GM23338 (cell line): ENCODE measurements at regions not wholly inside any gene's neighbourhood (a gene's known extent, or its start where the extent isn't known, plus 50 kb on each side); places are given as distances from the start of the nearest gene placed in this dataset.

Experiments
- ATAC-seq: fragments of 200-7000 bp; cut with Tn5 transposase; 3 replicates; pipeline ENCODE4 v1.9.1; 2020
- DNase-seq: peaks from one replicate; pipeline ENCODE4 v3.0.0-alpha.2; 2015; ENCODE audit warnings: low spot score
- H2AFZ ChIP-seq: fragments of 200-600 bp; sonication (generic); 2 replicates; pipeline ENCODE4 v1.8.0; 2016; ENCODE audit warnings: antibody characterized with exemption, mild to moderate bottlenecking, moderate library complexity
- H3F3A ChIP-seq: fragments of 200-600 bp; sonication (generic); replicated peaks from 2 replicates; pipeline ENCODE4 v1.8.0; 2017; ENCODE audit warnings: antibody characterized with exemption, mixed run types, low read depth
- H3K27ac ChIP-seq: fragments of 200-600 bp; sonication (generic); 2 replicates; pipeline ENCODE4 v1.6.1; 2016; ENCODE audit warnings: low read depth
- H3K27me3 ChIP-seq: fragments of 200-600 bp; sonication (generic); 2 replicates; pipeline ENCODE4 v1.8.0; 2016; ENCODE audit warnings: mild to moderate bottlenecking, mixed run types, moderate library complexity; ENCODE audit not compliant: insufficient read depth
- H3K36me3 ChIP-seq: fragments of 200-600 bp; sonication (generic); 2 replicates; pipeline ENCODE4 v1.8.0; 2016; ENCODE audit warnings: mild to moderate bottlenecking; ENCODE audit not compliant: insufficient read depth
- H3K4me1 ChIP-seq: fragments of 200-600 bp; sonication (generic); 2 replicates; pipeline ENCODE4 v1.8.0; 2016; ENCODE audit warnings: mild to moderate bottlenecking, moderate library complexity; ENCODE audit not compliant: insufficient read depth
- H3K4me2 ChIP-seq: fragments of 200-600 bp; sonication (generic); 2 replicates; pipeline ENCODE4 v1.7.1; 2017; ENCODE audit warnings: mixed run types
- H3K4me3 ChIP-seq: fragments of 200-600 bp; sonication (generic); 2 replicates; pipeline ENCODE4 v1.6.1; 2016; ENCODE audit warnings: mixed run types
- H3K79me2 ChIP-seq: fragments of 200-600 bp; sonication (generic); replicated peaks from 2 replicates; pipeline ENCODE4 v1.8.0; 2017; ENCODE audit warnings: mild to moderate bottlenecking; ENCODE audit not compliant: insufficient read depth
- H3K9me2 ChIP-seq: fragments of 200-600 bp; sonication (generic); 2 replicates; pipeline ENCODE4 v1.8.0; 2017; ENCODE audit not compliant: insufficient read depth
- H4K20me1 ChIP-seq: fragments of 200-600 bp; sonication (generic); replicated peaks from 2 replicates; pipeline ENCODE4 v1.8.0; 2017; ENCODE audit warnings: mild to moderate bottlenecking; ENCODE audit not compliant: insufficient read depth
- H3K27ac Mint-ChIP-seq: 2 replicates; pipeline ENCODE4 v1.8.0; 2020; ENCODE audit warnings: inconsistent platforms, mild to moderate bottlenecking, moderate library complexity, mixed read lengths
- H3K27me3 Mint-ChIP-seq: 3 replicates; pipeline ENCODE4 v1.8.0; 2022; ENCODE audit warnings: low read depth, mild to moderate bottlenecking, moderate library complexity, mixed read lengths, inconsistent platforms; ENCODE audit not compliant: insufficient read depth, poor library complexity
- H3K36me3 Mint-ChIP-seq: 3 replicates; pipeline ENCODE4 v1.8.0; 2021; ENCODE audit warnings: low read depth, mild to moderate bottlenecking, inconsistent platforms, moderate library complexity, mixed read lengths
- H3K4me1 Mint-ChIP-seq: 3 replicates; pipeline ENCODE4 v1.8.0; 2020; ENCODE audit warnings: mild to moderate bottlenecking, inconsistent platforms, mixed read lengths
- H3K4me3 Mint-ChIP-seq: 3 replicates; pipeline ENCODE4 v1.8.0; 2021; ENCODE audit warnings: moderate library complexity, mild to moderate bottlenecking, inconsistent platforms, mixed read lengths
- H3K9me3 Mint-ChIP-seq: 3 replicates; pipeline ENCODE4 v1.8.0; 2020; ENCODE audit warnings: moderate library complexity, mild to moderate bottlenecking, inconsistent platforms, mixed read lengths
- CREB1 ChIP-seq: fragments of 250-450 bp; sonication (Bioruptor Pico); IDR thresholded peaks from 2 replicates; pipeline ENCODE4 v1.5.0; 2020; ENCODE audit warnings: low read depth, mild to moderate bottlenecking, moderate library complexity
- CTCF ChIP-seq, 2 experiments: fragments of 200-600 bp in 1 of 2; sonication (generic) in 1 of 2; conservative IDR thresholded peaks; 2 replicates each; pipeline versions ENCODE4 v1.5.1 to v1.6.1; 2016 to 2017; ENCODE audit warnings: antibody characterized with exemption in 2 of 2, low read depth in 2 of 2, mild to moderate bottlenecking in 2 of 2, moderate library complexity in 1 of 2
- ETS1 ChIP-seq: IDR thresholded peaks from 2 replicates; pipeline ENCODE4 v1.6.1; 2016; ENCODE audit warnings: antibody characterized with exemption
- EZH2 ChIP-seq: fragments of 200-600 bp; sonication (generic); IDR thresholded peaks from one replicate; pipeline ENCODE4 v1.8.0; 2017; ENCODE audit warnings: antibody characterized with exemption, mild to moderate bottlenecking, low read depth; ENCODE audit not compliant: unreplicated experiment
- EZH2phosphoT487 ChIP-seq: fragments of 200-600 bp; sonication (generic); IDR thresholded peaks from one replicate; pipeline ENCODE4 v1.8.1; 2018; ENCODE audit warnings: antibody characterized with exemption; ENCODE audit not compliant: unreplicated experiment
- JUNB ChIP-seq: IDR thresholded peaks from one replicate; pipeline ENCODE4 v1.6.1; 2016; ENCODE audit warnings: antibody characterized with exemption; ENCODE audit not compliant: unreplicated experiment
- NANOG ChIP-seq: IDR thresholded peaks from 2 replicates; pipeline ENCODE4 v1.6.1; 2016; ENCODE audit warnings: antibody characterized with exemption, borderline replicate concordance
- POLR2AphosphoS5 ChIP-seq: IDR thresholded peaks from 2 replicates; pipeline ENCODE4 v1.6.1; 2016; ENCODE audit warnings: antibody characterized with exemption, low read depth
- REST ChIP-seq: IDR thresholded peaks from one replicate; pipeline ENCODE4 v1.6.1; 2018; ENCODE audit warnings: antibody characterized with exemption; ENCODE audit not compliant: unreplicated experiment
- STAT1 ChIP-seq: IDR thresholded peaks from one replicate; pipeline ENCODE4 v1.6.1; 2016; ENCODE audit warnings: antibody characterized with exemption; ENCODE audit not compliant: unreplicated experiment
- ZNF114 ChIP-seq: fragments of 250-450 bp; sonication (Bioruptor Pico); IDR thresholded peaks from 2 replicates; pipeline ENCODE4 v1.5.0; 2020; ENCODE audit warnings: mild to moderate bottlenecking, moderate library complexity
- ZNF331 ChIP-seq: fragments of 250-450 bp; sonication (Bioruptor Pico); IDR thresholded peaks from 2 replicates; pipeline ENCODE4 v1.5.0; 2020; ENCODE audit warnings: low read depth, mild to moderate bottlenecking, moderate library complexity
- ZNF462 ChIP-seq: fragments of 250-450 bp; sonication (Bioruptor Pico); IDR thresholded peaks from 2 replicates; pipeline ENCODE4 v1.5.0; 2020; ENCODE audit warnings: mild to moderate bottlenecking, moderate library complexity

- H3K27ac Mint-ChIP-seq, result no peak overlapping the region; the same call in 1 of the 2 replicates
- no peak for TF ChIP-seq ETS1
- TF ChIP-seq NANOG, result no peak
- TF ChIP-seq STAT1, result no peak
- TF ChIP-seq ZNF462, result no peak
- no peak for TF ChIP-seq POLR2AphosphoS5
- TF ChIP-seq EZH2, result no peak
- no peak for TF ChIP-seq REST
- no peak for TF ChIP-seq ZNF331 (CRISPR knock-in tag)
- TF ChIP-seq JUNB, result no peak
- no peak for TF ChIP-seq CREB1 (CRISPR knock-in tag)
- TF ChIP-seq EZH2phosphoT487, result no peak
- no peak for TF ChIP-seq CTCF (conservative IDR thresholded peaks at IDR 0.05; ENCODE audit: low read depth in 2 of 2)
- TF ChIP-seq ZNF114 (CRISPR knock-in tag), result no peak
These were observed 106.2 kb upstream of the RAPGEF2 start for GRCh38 chr4:158996669-158997074.

More at GRCh38 chr4:158996669-158997074, 106.2 kb upstream of the RAPGEF2 start:
- Histone ChIP-seq H3K27me3 (no peaks in the 10 kb centered on the region), H3K4me1 (no peaks in the 10 kb centered on the region), H3K4me3 (no peak overlapping the region), H4K20me1 (no peaks in the 10 kb centered on the region), H3K4me2 (no peak overlapping the region), H3K27ac (no peak overlapping the region), H3K79me2 (no peaks in the 10 kb centered on the region), H3K36me3 (no peaks in the 10 kb centered on the region), H3F3A (no peaks in the 10 kb centered on the region), H3K9me2 (no peaks in the 10 kb centered on the region), H2AFZ (peak overlapping the region; percentile 15; the same call in 1 of the 2 replicates)
- peaks cover 3% of the 10 kb centered on the region; the same call in 1 of the 3 replicates for H3K4me1 Mint-ChIP-seq
- H3K9me3 Mint-ChIP-seq, result no peaks in the 10 kb centered on the region
- ATAC-seq (no peak), DNase-seq (no peak)
- no peaks in the 10 kb centered on the region for H3K36me3 Mint-ChIP-seq
- H3K4me3 Mint-ChIP-seq, result no peak overlapping the region
- no peaks in the 10 kb centered on the region for H3K27me3 Mint-ChIP-seq
